Lung microvascular endothelial cell (primary cell): ENCODE measurements at regions not wholly inside any gene's neighbourhood (a gene's known extent, or its start where the extent isn't known, plus 50 kb on each side); places are given as distances from the start of the nearest gene placed in this dataset.

ENCODE experiments used
- DNase-seq, 2 donors: peaks; one replicate each; pipeline versions ENCODE4 v3.0.0 to v3.0.0-alpha.2; 2010; ENCODE audit warnings: low read depth in 2 of 2

DNA sequence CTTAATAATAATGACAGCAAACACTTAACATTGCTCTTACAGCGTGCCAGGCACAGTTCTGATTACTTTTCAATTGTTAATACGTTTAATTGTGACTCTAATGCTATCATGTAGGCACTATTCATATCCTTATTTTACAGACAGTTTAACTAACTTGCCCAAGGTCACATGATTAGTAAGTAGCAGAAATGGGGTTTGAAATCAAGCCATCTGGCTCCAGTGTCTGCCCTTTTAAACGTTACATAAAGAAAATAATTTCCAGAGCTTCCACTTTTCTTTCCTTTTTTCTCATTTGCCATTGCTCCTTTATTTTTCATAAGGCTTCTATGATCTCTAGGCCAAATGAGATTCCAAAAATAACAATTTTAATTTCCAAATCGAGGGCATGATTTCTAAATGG lies 50.6 kb upstream of the IKZF2 start:
- no peak for DNase-seq

DNA sequence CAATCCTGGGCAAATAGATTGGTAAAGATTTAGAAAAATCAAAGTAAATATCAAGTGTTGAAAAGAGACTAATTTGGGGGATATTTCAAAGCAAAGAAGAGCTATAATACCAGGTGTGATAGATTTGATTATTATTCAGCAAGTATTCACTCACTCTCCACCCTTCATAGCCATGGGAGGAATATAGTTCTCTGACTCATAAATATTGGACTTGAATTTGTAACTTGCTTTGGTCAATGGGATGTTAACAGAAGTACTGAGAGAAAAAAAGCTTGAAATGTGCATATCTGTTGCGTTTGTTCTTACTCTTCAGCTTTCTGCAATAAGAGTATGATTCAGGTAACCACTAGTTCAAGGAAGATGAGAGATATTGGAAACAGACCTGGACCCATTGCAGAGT lies 54.5 kb upstream of the IKZF2 start:
- no peak for DNase-seq

DNA sequence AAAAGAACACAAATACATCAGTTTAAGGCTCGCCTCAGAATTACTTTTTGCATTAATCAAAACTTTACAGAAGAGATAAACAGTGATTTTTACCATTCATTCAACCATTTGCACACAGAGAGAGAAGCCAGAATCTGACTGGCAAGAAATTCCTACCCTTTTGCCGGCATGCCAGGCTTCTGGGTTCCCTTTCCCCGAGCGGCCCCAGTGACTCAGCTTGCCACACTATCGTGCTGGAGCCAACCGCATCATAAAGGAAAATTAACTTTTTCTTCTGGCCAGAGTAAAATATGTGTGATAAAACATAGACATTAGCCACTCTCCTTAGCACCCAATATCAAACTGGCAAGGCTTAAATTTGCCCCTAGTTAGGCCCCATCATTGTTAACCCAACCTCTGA lies 61.8 kb upstream of the IKZF2 start:
- DNase-seq, result no peak

GRCh38 chr2:213214209-213214608 lies 62.8 kb upstream of the IKZF2 start:
- DNase-seq, result no peak

GRCh38 chr2:213216461-213216860 lies 65.0 kb upstream of the IKZF2 start:
- peak in 1 of 2 donors; percentile 2 for DNase-seq

DNA sequence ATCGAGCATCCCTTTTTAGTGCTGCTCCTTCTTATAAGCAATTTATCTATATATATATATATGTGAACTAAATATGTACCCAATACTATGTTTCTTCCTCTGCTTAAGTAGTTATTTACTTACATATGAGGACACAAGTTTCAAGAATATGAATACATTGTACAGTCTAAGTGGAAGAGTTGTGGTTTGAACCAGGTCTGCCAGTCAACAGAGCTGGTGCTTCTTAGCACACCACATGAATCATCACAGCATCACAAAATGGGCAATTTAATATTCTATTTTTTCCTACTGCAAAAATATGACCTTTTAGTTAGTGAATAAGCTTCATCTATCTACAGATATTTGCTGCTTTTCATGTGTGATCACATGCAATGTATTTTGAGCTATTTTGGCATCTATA lies 64.4 kb upstream of the SPAG16 start:
- no peak for DNase-seq

DNA sequence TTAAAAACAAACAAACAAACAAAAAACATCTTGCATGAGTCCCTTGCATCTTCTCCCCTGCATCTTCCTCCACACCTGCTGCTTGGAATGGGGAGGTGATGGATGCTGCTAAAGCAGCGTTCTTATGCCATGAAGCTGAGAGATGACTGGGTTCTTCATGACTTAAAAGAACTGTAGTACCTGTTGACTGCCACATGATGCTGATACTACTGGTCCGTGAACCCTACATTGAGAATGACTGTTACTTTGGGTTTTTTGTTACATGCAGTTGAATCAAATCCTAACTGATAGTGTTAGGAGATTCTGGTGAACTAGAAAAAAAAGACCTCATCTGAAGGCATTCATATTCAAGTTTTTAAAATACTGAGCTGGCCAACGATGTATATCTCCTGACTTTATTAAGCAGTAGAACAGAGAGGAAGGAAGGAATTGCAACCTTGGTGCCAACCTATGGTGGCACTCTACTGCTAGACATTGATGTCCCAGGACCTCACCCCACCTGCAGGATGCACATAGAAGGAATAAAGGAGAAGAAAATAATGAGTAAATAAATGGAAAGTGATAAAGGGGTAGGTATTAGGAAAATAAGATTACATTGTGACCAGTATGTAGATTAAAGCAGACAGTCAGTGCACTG lies 63.2 kb upstream of the SPAG16 start:
- no peak for DNase-seq

- DNase-seq, result no peak
Observed at GRCh38 chr2:213221957-213222356, 62.3 kb upstream of the SPAG16 start.

DNA sequence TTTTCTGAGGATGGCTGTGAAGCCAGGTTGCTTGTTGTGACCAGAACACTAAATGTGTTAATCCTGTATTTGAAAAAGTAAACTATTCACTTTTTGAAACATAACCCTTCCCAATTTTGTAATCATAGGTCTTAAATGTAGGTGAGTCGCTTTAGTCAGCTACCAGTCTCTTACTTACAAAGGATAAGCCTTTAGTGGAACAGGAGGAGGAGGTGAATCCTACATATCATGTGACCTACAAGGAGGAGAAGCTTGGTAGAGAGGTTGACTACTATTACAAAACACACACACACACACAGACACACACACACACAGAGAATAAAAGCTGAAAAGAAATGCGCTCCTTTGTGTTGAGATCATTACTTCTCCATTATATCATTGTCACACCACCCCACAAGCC lies 59.9 kb upstream of the SPAG16 start:
- DNase-seq, result no peak

DNA sequence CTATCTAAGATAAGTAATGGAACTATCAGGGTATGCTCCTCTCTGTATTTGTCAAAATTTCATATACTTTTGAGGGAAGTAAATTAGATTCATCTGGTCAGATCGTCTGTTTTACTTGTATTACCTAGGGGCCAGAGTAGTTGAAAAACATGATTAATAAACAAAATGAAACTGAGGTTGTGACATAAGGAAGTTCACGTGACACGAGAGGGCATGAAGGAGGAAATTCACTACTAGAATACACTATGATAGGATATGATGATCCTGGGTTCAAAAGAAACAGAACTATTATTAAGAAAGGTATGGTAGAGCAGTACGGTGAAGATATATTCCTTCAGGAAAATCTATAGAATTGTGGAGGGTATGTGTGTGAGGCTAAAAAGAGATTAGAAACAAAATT lies 58.4 kb upstream of the SPAG16 start:
- no peak for DNase-seq

GRCh38 chr2:213227458-213227857 lies 56.8 kb upstream of the SPAG16 start:
- DNase-seq, result no peak

- DNase-seq, result no peak
Observed at GRCh38 chr2:213228638-213229037, 55.6 kb upstream of the SPAG16 start.

DNA sequence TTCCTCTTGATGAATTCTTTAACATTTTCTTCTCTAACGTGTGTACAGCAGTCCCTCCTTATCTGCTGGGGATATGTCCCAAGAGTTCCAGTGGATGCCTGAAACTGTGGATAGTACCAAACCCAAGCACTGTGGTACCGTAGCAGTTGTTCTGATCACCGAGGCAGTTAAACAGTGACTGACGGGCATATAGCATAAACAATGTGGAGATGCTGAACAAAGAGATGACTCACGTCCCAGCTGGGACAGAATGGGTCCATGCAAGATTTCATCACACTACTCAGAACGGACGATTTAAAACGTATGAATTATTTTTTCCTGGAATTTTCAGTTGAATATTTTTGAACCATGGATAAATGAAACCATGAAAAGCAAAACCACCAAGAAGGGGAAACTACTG lies 54.5 kb upstream of the SPAG16 start:
- peak; percentile 9 to 71 for DNase-seq

DNA sequence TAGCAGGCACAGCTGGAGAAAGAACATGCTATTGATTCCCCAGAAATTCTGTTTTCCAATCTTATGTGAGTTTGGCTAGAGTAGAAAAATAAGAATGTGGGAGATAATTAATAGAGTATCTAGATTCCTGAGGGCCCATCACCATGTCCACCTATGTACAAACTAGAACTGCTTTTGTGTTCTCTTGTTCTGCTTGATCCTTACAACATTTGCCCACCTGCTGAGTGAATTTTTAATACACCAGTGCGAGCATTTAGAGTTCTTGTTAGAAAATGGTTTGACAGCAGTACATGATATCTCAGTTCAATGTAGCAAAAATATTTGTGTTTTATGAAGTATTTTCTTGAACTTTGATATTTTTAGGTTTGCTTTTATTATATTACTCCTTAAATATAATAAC lies 52.3 kb upstream of the SPAG16 start:
- no peak for DNase-seq

DNA sequence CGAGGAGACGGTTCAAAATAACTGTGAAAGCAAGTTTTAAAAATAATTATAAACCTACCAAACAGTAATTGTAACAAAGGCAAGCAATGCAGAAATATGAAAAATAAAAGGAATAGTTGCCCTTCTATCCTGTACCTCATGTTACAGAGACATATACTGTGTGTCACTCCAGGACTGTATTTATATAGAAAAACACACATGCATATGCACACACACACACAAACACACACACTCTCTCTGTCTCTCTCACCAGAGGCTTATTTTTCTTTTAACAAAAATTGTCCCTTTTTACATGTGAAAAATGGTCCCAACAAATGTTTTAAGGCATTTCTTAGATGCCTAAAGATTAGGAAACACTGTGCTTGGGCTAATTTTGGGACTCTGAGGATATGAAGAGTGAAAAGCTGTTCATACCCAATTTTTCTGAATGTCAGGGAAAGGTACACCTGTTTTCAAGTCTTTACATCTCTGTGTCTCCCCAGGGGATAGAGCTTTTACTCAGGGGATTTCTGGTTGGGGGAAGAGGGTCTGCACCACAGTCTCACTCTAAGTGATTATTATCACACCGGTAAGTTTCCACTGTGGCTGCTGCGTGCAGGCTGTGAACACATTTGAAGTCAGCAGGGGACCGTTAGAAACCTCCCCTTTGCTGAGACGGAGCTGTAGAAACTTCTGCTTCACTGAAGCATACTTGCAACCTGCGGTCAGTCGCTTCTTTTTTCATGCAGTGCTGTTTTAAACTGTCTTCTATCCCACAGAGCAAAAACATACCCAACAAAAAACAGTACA lies 51.4 kb upstream of the SPAG16 start:
- DNase-seq, result no peak

DNA sequence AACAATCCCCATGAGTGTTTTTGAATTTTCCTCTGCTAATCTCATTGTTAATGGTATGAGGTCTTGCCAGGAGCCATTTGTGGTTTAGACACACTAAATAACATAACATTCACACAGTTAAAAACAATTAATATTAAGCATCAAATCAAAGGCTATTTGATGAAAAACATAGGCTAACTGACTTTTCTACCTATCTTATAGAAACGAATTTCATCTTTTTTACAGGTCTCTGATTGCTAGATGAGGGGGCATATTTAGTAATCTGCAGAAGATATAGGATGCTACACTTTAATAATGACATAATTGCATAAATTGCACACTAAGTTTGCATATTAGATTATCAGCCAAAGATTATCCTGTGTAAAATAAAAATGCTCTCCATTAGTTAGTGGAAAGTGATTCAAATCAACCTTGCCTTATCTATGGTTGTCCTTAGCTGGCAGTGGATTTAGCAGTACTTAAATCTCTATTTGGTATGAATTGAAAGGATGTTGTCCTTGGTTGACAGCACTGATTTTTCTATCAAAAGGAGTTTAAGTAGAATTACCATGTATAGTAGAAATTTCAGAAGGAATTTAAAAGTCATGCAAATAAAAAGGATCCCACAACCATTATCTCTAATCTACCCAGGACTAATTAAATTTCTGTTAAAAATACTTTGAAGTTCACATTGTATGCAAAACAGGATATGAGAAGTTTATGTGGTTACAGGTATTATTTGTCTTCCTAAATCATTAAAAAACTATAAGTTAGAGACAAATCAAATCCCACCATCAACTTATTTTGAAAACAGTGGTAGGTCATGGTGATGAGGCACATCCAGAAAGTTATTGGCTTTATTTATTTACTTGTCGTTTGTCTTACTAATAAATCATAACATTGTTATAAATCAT lies 50.6 kb upstream of the SPAG16 start:
- DNase-seq, result no peak
